GM21360 (cell line): ENCODE measurements at regions not wholly inside any gene's neighbourhood (a gene's known extent, or its start where the extent isn't known, plus 50 kb on each side); places are given as distances from the start of the nearest gene placed in this dataset.

Source experiments
- ATAC-seq: cut with Tn5 transposase; IDR thresholded peaks from one replicate; pipeline ENCODE4 v1.9.1; 2021; ENCODE audit warnings: mild to moderate bottlenecking, moderate library complexity; ENCODE audit not compliant: unreplicated experiment

DNA sequence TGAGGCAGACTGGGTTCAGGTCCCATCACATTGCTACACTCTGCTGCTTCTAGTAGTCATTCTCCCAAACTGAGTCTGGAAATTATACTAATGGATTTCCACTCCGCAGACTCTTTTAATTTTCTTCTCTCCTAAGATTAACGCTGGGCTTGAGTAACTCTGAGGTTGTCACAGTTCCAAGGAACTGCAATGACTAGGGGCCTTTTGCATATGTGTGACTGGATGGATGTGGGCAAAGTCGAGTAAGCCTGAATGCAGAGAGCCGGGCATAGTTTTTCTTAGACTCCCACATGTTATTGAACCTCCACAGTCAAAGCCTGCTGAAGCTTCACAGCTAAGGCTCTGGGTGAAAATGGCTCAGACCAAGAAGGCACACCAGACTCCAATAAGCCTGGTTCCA, 160.9 kb upstream of the PROX1 start:
- no peak for ATAC-seq

DNA sequence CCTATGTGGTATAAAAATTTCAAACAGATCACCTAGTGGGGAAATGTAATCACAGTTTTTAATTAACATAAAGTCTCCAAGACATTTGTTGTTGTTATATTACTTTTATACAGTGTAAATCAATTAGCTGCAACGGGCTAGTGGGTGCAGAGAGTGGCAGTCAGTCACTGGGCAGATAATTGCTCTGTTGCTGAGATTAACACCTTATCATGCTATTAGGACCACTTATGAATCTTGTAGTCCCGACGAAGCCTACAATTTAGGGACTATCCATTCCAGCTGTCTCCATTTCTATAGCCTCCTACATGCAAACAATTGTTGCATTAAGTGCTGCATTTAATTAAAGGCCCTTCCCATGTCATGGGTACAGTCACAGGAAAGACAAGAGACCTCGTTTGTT, 158.9 kb upstream of the PROX1 start:
- ATAC-seq = no peak

DNA sequence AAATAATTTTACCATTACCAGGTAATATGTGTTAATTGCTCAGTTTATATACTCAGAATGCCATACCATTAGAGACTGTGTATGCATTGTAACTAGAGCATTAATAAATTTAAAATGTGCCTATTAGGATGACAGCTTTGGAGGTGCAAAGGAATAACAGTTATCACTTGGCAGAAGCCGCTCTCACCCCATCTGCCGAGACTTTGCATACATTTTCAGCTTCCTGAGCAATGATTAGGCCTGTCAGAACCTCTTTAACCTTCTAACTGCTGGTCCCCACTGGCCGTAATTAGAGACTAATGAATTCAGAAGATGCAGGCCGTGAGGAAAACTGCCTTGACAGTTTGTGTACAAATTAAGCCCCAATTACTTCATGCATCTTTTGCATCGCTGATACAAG, 158.0 kb upstream of the PROX1 start:
- no peak for ATAC-seq

DNA sequence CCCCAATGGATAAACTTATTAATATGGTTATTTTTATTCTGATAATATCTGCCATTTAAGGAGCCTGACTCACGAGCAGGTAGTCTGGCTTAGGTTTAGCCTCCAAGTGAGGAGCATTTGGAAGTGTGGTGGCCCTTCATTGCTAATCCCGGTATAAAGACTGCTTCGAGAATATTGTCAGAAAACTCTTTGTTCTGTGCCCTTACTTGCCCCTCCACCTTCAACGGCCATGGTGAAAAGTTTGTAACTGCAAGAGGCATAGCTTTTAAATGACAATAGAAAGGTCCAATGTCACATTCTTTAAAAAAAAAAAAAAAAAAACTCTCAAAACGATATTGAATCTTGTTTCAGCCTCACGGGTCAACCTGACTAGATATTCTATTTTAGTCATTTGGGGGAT, 157.4 kb upstream of the PROX1 start:
- ATAC-seq = no peak

DNA sequence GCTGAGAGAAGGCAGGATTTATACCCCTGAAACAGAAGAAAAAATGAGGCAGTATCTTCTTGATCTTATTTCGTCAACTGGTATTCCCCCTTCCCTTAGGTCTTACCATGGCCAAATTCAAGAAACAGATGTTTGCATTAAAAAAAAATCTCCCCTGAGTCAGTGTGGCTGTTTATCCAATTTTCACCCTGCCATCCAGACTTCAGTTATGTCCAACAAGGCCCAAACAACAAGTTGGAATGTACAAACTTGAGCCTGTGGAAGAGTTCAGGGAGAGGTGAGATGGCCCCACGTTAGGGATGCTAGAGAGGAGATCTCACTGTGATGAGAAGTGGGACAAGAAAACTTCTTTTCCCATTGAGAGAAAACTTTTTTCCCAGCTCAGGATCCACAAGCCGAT, 147.2 kb upstream of the PROX1 start:
- no peak for ATAC-seq

DNA sequence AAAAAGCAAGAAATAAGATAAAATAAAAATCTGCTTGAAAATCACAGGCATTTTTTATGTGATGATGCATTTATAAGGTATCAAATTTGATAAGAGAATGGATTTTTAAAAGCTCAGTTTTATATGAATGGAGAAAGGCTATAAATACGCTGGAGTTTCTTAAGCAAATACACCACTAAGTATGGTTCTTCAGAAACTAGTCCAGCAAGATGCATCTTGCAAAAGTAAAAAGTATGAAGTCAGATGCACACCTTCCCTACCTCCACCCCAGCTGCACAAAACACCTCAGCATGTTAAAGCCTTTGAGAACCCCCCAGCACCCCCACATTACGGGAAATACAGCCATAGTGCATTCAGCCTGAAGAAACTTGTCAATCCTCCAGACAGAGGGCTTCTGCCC, 143.1 kb upstream of the PROX1 start:
- ATAC-seq = no peak

DNA sequence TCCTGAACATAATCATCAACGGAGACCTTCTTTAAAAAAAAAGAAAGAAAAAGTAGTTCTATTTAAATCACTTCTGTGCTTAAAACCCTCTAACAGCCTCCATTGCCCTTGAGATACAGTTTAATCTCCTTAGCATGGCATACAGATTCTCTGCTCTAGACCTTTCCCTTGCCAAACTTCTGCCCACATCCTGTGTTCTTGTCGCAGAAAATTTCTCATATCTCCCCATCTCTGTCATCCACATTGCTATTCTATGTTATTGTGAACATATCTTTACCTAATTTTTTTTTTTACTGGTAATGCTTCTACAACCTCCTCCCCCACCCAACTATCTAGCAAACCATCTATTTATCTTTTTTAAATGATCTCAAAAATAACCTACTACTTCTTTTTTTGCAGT, 135.7 kb upstream of the PROX1 start:
- ATAC-seq = no peak

DNA sequence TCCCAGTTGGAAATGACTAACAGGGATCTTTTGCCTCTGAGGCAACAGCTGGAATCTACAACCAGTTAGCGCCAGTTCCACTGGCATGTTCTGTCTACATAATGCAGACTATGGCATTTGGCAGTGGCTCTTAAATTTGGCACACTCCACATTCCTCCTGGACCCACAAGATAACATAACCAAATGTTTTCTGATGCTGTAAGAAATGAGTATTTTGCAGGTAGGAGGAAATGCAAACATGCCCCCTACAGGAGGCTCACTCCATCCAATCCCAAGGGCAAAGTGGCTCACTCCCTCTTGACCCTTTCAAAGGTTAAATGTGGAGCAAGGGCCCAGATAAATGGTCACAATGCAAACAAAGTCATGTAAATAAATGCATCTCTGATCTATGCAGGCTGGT, 129.2 kb upstream of the PROX1 start:
- ATAC-seq = no peak

DNA sequence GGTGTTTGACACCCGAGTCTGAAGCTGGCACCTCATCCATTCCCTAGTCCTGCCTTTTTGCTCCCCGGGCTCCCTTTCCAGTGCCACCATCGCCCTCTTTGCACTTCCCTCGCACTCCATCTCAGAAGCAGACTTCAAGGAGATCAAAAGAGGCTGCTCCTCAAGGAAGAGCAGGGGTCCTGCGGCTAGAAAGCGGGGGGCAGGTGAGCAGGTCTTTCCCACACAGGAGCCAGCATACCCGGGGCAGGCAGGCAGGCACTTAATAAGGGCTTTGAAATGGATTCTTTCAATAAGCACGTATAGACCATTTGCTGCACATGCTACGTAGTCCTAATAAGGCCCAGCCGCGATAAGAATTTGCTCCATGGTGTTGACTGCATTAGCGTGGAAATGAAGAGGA, 125.9 kb upstream of the PROX1 start:
- no peak for ATAC-seq

DNA sequence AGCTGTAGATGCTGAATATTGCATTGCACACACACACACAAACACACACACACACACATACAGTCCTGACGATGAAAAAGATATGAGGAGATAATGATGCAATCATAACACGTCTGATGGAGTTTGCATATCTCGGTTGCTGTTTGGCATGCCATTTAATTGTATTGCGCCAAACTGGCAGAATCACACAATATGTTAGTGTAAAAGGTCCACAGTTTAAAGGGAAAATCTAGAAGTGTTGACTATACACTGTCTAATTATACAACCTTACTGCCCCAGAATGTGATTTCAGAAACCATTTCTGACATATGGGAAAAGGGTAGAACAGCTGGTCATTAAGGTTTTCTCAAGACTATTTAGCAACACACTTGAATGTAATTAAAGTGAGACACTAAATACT, 123.7 kb upstream of the PROX1 start:
- no peak for ATAC-seq

DNA sequence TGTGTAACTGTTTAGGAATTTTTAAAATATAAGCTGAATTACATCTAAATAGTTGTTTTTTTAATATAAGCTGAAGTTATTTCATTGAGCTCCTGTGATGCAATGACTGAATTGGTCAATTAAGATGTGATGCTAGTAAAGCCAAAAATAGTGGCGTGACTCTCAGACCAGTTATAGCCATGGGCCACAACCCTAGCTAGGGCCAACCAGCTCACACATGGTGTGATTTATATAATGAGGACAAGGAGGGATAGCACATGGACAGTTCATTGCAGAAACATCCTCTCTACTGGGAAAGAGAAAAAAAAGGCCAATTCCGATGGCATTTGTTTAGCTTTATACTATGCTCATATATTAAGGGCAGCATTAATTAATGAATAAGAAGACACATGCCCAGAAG, 119.3 kb upstream of the PROX1 start:
- no peak for ATAC-seq

DNA sequence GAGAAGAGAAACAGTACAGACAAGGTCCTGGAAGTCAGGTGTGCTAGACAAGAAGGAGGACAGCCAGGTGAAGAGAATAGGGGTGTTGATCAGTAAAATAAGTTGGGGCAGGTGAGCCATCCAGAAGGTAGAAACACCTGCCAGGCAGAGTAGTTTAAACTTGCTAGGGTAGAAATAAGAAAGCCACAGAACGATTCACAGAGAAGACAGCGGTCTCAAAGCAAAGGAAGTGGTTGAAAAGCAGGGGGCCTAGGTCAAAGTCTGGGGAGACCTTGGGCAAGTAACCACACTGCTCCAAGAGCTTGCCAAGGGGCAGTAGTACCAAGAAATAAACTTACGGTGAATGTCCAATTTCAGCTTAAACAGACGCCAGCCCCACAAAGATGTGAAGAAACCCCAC, 116.6 kb upstream of the PROX1 start:
- no peak for ATAC-seq

DNA sequence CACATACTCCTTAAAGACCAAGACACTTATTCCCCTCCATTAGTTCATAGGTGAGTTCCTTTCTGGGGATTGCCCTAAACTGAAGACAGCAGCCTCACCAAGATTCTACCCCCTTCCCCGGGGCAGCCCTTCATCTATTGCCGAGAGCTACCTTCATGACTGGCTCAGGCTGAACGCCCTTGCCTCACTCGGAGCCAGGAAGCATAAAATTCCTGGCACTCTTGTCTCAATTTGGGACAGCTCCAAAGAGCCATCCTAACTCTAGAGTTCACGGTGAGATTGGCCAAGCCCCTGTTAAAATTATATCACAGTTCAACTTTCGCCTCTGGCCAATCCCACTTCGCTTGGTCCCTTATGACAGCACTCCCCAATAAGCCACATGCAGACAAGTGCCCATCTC, 113.0 kb upstream of the PROX1 start:
- ATAC-seq = no peak

DNA sequence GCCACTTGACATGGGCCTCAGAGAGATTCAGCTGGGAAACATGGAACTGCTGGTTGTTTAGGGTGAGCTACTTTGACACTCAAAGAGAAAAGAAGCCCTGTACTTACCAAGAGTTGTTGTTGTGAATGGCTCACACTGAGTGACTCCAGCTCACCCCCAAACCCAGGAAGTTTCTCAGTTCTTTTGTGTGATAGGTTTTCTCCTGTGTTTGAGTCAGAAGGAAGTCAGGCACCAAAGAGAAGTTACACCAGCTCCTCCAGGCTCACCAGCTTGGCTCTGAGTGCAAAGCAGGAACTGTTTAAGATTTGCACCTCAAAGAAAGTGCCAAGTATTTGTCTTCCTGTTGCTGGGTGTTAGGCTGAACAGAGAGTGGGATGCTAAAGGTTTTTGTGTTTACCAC, 111.2 kb upstream of the PROX1 start:
- ATAC-seq = no peak

DNA sequence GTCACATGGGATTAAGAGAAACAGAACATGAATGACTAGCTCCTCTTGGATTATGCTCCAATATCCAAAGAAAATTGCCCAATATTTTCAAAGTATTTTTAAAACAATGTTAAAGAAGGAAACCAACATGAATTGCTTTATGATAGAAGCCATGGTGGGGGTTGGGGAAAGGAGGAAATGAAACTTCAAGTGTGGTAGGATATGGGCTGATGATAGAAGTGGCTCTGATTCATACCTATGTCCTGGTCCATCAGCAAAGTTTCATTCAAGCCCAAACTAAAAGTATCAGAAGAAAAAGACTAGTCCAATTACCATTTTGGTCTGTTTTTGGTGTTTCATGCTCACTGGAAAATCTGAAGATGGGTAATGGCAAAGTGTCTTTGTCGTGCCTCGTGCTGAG, 104.2 kb upstream of the PROX1 start:
- ATAC-seq = no peak

DNA sequence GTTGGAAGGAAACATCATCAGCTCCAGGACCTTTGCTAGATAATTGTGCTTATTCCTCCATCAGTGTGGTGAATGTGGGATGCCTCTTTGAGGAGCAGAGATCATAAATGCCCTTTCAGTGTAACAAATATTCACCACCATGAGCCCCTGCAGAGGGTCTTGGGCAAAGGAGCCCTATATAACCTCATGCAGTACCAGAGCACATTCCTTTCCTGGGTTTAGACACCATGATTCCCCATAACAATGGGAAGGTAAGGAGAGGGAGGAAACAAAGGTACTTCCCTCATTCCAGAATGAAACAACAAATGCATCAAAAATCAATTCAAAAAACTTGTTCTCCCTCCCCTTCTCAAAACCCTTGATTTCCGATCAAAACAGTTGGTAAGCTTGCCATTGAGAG, 103.4 kb upstream of the PROX1 start:
- ATAC-seq = no peak

DNA sequence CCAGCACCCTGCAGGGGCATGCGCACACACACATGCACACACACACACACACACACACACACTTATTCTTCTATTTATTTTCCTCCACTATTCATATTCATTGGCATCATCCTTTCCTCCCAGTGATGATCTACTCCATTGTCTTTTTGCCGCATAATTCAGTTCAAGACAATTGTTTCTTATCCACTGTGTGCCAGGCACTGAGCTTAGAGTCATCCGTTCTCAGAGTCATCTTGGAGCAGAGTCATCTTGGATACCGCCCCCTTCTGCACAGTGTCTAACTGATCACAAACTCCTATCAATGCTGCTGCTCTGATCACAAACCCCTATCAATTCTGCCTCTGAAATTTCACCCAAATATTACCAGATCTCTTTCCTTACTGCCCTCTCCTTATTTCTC, 102.8 kb upstream of the PROX1 start:
- ATAC-seq = no peak

DNA sequence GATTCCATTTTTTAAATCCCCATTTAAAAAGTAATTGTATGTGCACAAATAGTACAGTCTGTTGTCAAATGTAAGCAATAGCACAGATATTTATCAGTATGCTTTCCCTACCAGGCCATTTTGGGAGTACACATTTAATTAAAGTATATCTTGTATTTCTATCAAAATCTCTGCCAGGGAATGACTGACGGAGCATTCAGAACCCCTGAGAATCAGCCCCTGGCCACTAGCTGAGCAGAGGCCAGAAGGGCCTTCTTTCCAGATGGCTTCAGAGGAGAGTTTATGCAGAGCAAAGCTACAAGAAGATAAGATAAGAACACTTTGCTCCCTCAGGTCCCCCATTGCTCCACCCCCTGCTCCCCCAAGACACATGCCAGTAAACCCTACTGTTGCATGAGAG, 99.9 kb upstream of the PROX1 start:
- ATAC-seq = no peak

DNA sequence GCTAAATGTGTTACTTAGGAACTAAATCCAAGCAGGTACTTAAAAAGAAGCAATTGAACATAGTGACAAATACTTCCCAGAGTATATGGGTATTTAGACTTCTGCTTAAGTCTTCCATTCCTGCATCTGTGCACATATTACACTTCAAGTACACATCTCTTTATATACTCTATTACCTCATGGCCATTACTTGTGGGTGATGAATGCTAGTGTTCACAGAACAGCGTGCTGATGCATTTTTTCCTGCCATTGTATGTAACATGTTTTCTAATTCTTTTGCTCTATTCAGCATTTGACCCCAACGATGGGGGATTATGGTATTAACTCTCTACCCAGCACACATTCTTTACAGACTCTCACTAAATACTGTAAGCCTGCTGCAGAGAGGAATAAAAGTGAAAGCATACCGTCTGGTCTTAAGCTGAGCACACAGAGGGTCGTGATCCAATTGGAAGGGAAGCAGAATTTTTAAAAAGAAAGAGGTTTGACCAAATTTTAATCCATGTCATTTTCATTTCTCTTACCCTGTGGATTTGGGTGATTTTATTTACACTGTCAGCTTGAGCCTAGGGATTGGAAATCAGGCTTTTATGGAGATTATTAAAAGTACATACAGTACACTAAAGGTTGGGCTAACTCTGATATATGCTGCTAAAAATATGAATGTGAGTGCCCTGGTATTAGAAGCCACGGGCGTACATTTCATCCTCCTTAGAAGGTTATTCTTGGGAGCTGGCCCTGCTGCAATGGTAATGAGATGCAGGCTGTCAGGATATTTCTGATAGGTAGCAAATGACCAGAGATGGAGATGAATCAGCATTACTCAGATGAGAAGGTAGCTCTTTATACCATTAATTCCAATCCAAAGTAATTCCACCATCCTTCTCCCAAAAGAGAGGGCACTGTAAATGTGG, 95.5 kb upstream of the PROX1 start:
- no peak for ATAC-seq

DNA sequence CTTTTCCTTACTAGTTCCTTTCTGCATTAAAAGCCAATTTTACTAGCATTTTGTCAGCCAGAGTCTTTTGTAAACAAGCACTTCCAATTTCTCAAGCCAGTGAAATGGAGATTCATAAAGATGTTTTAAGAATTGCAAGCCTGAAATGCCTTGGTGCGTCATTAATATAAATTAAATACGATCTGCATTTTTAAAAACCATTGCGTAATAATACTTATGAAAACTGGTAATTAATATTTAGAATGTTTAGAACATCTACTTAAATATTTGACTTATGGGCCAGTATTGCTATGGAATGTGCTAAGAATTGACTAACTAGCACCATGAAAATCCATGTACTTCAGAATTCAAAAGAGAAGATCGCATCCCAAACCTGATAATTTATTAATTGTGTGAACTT, 89.1 kb upstream of the PROX1 start:
- ATAC-seq = no peak

DNA sequence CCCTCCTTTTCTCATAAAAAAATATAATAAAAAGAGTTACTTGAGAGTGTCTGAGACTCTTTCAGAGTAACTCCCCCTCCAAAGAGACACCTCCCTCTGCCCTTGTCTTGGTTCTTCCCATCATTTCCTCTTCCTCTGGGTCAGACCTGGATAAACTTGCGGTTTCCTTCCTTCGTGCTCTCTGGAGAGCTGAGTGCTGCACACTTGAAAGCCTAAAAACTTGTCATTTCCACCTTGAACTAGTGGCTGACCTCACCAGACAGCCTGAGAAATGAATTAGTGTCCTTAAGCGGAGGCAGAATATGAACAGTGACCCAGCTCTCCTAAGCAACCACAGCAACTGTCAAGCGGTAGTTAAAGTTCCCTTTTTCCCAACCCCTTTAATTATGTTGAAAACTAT, 88.4 kb upstream of the PROX1 start:
- ATAC-seq = no peak

DNA sequence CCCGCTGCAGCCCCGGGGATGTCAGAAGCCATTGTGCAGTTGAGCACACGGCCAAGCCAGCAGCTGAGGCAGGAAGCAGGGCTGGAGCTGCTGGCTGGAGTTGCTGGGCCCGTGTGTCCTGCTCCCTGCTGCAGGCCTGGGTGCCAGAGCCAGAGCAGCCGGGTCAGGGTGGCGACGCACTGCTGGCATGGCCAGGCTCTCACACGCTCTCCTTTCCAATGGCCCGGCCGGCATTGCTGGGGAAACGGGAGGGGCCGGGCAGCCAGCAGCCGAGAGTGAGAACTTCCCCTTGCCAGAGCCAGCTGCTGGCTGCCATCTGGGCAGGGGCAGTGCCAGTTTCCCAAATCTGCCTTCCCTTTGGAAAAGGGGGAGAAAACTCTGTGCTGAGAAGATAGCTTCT, 82.4 kb upstream of the PROX1 start:
- ATAC-seq = no peak

DNA sequence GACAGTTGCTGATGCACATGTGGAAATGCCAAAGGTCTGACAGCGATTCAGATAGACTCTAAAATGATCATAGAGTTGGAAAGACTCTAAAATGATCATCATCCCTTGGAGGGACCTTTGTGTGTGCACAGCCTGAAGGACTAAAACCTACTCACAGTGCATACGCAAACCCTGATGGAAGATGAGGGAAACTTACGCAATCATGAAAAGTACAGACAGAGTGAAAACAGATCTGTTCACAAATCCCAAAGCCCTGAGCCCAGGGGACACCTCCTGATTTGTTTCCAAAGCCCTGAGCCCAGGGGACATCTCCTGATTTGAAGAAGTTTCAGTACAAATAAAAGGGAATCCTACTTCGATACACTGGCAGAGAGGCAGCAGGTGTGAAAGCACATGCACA, 79.3 kb upstream of the PROX1 start:
- ATAC-seq = no peak
